SK-N-SH treated with all-trans-retinoic acid at 6 μM for 48 hours (cell line): ENCODE measurements at regions not wholly inside any gene's neighbourhood (a gene's known extent, or its start where the extent isn't known, plus 50 kb on each side); places are given as distances from the start of the nearest gene placed in this dataset.

ENCODE experiments used
- ARNTL ChIP-seq: fragments of 450-650 bp; formaldehyde crosslinking; IDR thresholded peaks from 2 replicates; pipeline ENCODE4 v1.5.0; 2020; ENCODE audit warnings: low read depth, mild to moderate bottlenecking, moderate library complexity, borderline replicate concordance
- ISL1 ChIP-seq: fragments of 250-450 bp; sonication (Bioruptor Pico); IDR thresholded peaks from 2 replicates; pipeline ENCODE4 v2.1.2; 2022; ENCODE audit warnings: mild to moderate bottlenecking, moderate library complexity
- OSR1 ChIP-seq: fragments of 250-450 bp; sonication (Bioruptor Pico); IDR thresholded peaks from 2 replicates; pipeline ENCODE4 v1.8.0; 2022; ENCODE audit warnings: moderate library complexity, mild to moderate bottlenecking, inconsistent platforms
- RARB ChIP-seq: fragments of 250-450 bp; sonication (Bioruptor Pico); IDR thresholded peaks from 2 replicates; pipeline ENCODE4 v1.8.0; 2021; ENCODE audit warnings: mild to moderate bottlenecking, moderate library complexity
- ZFP30 ChIP-seq: fragments of 450-650 bp; formaldehyde crosslinking; IDR thresholded peaks from 2 replicates; pipeline ENCODE4 v1.5.0; 2022; ENCODE audit warnings: mild to moderate bottlenecking, moderate library complexity
- ZNF565 ChIP-seq: fragments of 450-650 bp; formaldehyde crosslinking; conservative IDR thresholded peaks from 2 replicates; pipeline ENCODE4 v1.5.0; 2020; ENCODE audit warnings: low read depth, mild to moderate bottlenecking, moderate library complexity
- TF ChIP-seq, protein P1 (sequence below): fragments of 250-450 bp; sonication (Bioruptor Pico); IDR thresholded peaks from 2 replicates; pipeline ENCODE4 v1.5.1; 2020; ENCODE audit warnings: low read depth, mild to moderate bottlenecking, moderate library complexity
- TF ChIP-seq, protein P2 (sequence below): fragments of 250-450 bp; sonication (Bioruptor Pico); IDR thresholded peaks from 2 replicates; pipeline ENCODE4 v1.8.0; 2020; ENCODE audit warnings: mild to moderate bottlenecking, moderate library complexity, borderline replicate concordance

DNA sequence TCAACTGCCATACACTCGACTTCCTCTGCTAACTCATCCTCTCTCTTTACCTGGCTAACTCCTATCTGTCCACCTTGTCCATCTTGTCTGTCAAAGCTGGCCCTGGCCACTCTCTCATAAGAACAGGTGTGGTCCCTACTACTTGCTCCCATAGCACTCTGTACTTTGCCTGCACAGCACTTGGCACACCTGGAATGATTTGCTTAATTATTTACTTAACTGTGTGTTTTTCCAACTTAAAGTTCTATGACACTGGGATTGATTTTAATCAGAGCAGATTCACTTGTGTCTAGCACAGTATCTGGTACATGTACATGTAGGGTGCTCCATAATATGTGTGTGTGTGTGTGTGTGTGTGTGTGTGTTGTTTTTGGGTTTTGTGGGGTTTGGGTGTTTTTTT lies 111.6 kb downstream of the ZNF281 start:
- no peak for TF ChIP-seq RARB (CRISPR knock-in tag)
- TF ChIP-seq ZFP30 (CRISPR knock-in tag) = no peak
- TF ChIP-seq ZNF565 (CRISPR knock-in tag) = no peak
- TF ChIP-seq, protein P1, sequence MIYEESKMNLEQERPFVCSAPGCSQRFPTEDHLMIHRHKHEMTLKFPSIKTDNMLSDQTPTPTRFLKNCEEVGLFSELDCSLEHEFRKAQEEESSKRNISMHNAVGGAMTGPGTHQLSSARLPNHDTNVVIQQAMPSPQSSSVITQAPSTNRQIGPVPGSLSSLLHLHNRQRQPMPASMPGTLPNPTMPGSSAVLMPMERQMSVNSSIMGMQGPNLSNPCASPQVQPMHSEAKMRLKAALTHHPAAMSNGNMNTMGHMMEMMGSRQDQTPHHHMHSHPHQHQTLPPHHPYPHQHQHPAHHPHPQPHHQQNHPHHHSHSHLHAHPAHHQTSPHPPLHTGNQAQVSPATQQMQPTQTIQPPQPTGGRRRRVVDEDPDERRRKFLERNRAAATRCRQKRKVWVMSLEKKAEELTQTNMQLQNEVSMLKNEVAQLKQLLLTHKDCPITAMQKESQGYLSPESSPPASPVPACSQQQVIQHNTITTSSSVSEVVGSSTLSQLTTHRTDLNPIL (CRISPR knock-in tag) = no peak
- TF ChIP-seq, protein P2, sequence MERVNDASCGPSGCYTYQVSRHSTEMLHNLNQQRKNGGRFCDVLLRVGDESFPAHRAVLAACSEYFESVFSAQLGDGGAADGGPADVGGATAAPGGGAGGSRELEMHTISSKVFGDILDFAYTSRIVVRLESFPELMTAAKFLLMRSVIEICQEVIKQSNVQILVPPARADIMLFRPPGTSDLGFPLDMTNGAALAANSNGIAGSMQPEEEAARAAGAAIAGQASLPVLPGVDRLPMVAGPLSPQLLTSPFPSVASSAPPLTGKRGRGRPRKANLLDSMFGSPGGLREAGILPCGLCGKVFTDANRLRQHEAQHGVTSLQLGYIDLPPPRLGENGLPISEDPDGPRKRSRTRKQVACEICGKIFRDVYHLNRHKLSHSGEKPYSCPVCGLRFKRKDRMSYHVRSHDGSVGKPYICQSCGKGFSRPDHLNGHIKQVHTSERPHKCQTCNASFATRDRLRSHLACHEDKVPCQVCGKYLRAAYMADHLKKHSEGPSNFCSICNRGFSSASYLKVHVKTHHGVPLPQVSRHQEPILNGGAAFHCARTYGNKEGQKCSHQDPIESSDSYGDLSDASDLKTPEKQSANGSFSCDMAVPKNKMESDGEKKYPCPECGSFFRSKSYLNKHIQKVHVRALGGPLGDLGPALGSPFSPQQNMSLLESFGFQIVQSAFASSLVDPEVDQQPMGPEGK (CRISPR knock-in tag) = no peak
- TF ChIP-seq ARNTL (CRISPR knock-in tag) = no peak
- TF ChIP-seq ISL1 = no peak
- TF ChIP-seq OSR1 (CRISPR knock-in tag) = no peak
